Activated CD8-positive, alpha-beta memory T cell treated with anti-CD3 and anti-CD28 coated beads for 48 hours (primary cell): ENCODE measurements at regions not wholly inside any gene's neighbourhood (a gene's known extent, or its start where the extent isn't known, plus 50 kb on each side); places are given as distances from the start of the nearest gene placed in this dataset.
"Not testable (repeated sequence)": the region's sequence is repeated elsewhere in the genome, so short reads cannot be mapped to it uniquely, and the experiment has no call there.

ENCODE experiments used
- DNase-seq, 3 experiments: peaks; one replicate each; pipeline ENCODE4 v3.0.0-alpha.2; 2020; ENCODE audit warnings: low read depth in 2 of 3, low spot score in 2 of 3

GRCh38 chr7:75201606-75202079 lies 109.3 kb downstream of the GTF2IRD2B start:
- not testable (repeated sequence) for DNase-seq

GRCh38 chr7:75205367-75206085 lies 113.1 kb downstream of the GTF2IRD2B start:
- DNase-seq, result not testable (repeated sequence)

GRCh38 chr7:75215460-75215859 lies 123.1 kb downstream of the GTF2IRD2B start:
- DNase-seq, result not testable (repeated sequence)

GRCh38 chr7:75216963-75217362 lies 124.6 kb downstream of the GTF2IRD2B start:
- not testable (repeated sequence) for DNase-seq

- not testable (repeated sequence) for DNase-seq
Measured at GRCh38 chr7:75226102-75226501, 133.7 kb downstream of the GTF2IRD2B start.

GRCh38 chr7:75229558-75229957 lies 137.2 kb downstream of the GTF2IRD2B start:
- DNase-seq, result not testable (repeated sequence)

- not testable (repeated sequence) for DNase-seq
Measured at GRCh38 chr7:75230558-75230957, 138.2 kb downstream of the GTF2IRD2B start.

- DNase-seq, result not testable (repeated sequence)
Measured at GRCh38 chr7:75235092-75235826, 142.9 kb downstream of the GTF2IRD2B start.

GRCh38 chr7:75235827-75236167 lies 143.4 kb downstream of the GTF2IRD2B start:
- not testable (repeated sequence) for DNase-seq

GRCh38 chr7:75237255-75238187 lies 145.1 kb downstream of the GTF2IRD2B start:
- peak; percentile 0 to 33 (median 0) for DNase-seq

- not testable (repeated sequence) for DNase-seq
Measured at GRCh38 chr7:75238309-75238708, 145.9 kb downstream of the GTF2IRD2B start.

- not testable (repeated sequence) for DNase-seq
Measured at GRCh38 chr7:75243638-75244037, 151.2 kb downstream of the GTF2IRD2B start.

GRCh38 chr7:75248216-75248615 lies 147.2 kb upstream of the TRIM73 start:
- not testable (repeated sequence) for DNase-seq

GRCh38 chr7:75254238-75254637 lies 141.2 kb upstream of the TRIM73 start:
- DNase-seq, result not testable (repeated sequence)

- DNase-seq, result not testable (repeated sequence)
Measured at GRCh38 chr7:75257442-75257841, 138.0 kb upstream of the TRIM73 start.

GRCh38 chr7:75259454-75260003 lies 135.9 kb upstream of the TRIM73 start:
- not testable (repeated sequence) for DNase-seq

- DNase-seq, result not testable (repeated sequence)
Measured at GRCh38 chr7:75261660-75262059, 133.8 kb upstream of the TRIM73 start.

- not testable (repeated sequence) for DNase-seq
Measured at GRCh38 chr7:75268158-75268557, 127.3 kb upstream of the TRIM73 start.

GRCh38 chr7:75269159-75269558 lies 126.3 kb upstream of the TRIM73 start:
- DNase-seq, result not testable (repeated sequence)

GRCh38 chr7:75274114-75274513 lies 121.3 kb upstream of the TRIM73 start:
- not testable (repeated sequence) for DNase-seq
